B cell (primary cell): ENCODE measurements at regions not wholly inside any gene's neighbourhood (a gene's known extent, or its start where the extent isn't known, plus 50 kb on each side); places are given as distances from the start of the nearest gene placed in this dataset.

Source experiments
- EZH2 ChIP-seq: IDR thresholded peaks from 2 replicates; pipeline ENCODE4 v1.6.1; 2012; ENCODE audit warnings: borderline replicate concordance, low read depth, mild to moderate bottlenecking, moderate library complexity, low read length; ENCODE audit not compliant: insufficient read depth, poor library complexity, severe bottlenecking
- TF ChIP-seq, protein P1 (sequence below): fragments of 200-600 bp; IDR thresholded peaks from one replicate; pipeline ENCODE4 v1.8.0; 2022; ENCODE audit warnings: antibody characterized with exemption, mild to moderate bottlenecking

DNA sequence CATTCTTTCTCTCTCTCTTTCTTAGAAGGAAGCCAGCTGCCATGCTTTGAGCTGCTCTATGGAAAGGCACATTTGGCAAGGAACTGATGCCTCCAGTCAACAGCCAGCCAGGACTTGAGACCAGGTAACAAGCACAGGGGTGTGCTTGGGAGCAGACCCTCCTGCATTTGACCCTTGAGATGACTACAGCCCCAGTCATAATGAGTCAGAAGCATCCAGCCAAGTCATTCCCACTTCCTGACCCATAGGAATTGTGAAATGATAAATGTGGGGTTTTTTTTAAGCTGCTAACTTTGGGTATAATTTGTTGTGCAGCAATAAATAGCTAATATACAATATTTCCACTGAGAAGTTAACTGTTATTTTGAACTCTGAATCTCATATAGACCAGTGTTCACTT lies 446.9 kb downstream of the GRXCR1 start:
- TF ChIP-seq, protein P1, sequence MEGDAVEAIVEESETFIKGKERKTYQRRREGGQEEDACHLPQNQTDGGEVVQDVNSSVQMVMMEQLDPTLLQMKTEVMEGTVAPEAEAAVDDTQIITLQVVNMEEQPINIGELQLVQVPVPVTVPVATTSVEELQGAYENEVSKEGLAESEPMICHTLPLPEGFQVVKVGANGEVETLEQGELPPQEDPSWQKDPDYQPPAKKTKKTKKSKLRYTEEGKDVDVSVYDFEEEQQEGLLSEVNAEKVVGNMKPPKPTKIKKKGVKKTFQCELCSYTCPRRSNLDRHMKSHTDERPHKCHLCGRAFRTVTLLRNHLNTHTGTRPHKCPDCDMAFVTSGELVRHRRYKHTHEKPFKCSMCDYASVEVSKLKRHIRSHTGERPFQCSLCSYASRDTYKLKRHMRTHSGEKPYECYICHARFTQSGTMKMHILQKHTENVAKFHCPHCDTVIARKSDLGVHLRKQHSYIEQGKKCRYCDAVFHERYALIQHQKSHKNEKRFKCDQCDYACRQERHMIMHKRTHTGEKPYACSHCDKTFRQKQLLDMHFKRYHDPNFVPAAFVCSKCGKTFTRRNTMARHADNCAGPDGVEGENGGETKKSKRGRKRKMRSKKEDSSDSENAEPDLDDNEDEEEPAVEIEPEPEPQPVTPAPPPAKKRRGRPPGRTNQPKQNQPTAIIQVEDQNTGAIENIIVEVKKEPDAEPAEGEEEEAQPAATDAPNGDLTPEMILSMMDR: no peak
- TF ChIP-seq EZH2: no peak
